Astrocyte (in vitro differentiated cells and primary cell): ENCODE measurements at regions not wholly inside any gene's neighbourhood (a gene's known extent, or its start where the extent isn't known, plus 50 kb on each side); places are given as distances from the start of the nearest gene placed in this dataset.

Experiments
- DNase-seq: peaks from one replicate; pipeline ENCODE4 v3.0.0-alpha.2; 2010; ENCODE audit warnings: low read depth
- FAIRE-seq: peaks from 2 replicates; lab custom pipeline; 2011; peaks lifted over from hg19 to GRCh38; lab: Jason Lieb, UNC
- H2AFZ ChIP-seq: 2 replicates; pipeline ENCODE4 v1.6.0; 2012; ENCODE audit warnings: low read depth, low read length, inconsistent platforms
- H3K27ac ChIP-seq: 2 replicates; pipeline ENCODE4 v1.5.1; 2011; ENCODE audit warnings: low read depth, low read length, inconsistent platforms
- H3K27me3 ChIP-seq: 2 replicates; pipeline ENCODE4 v1.6.0; 2011; ENCODE audit warnings: low read length, inconsistent platforms; ENCODE audit not compliant: insufficient read depth
- H3K36me3 ChIP-seq: 2 replicates; pipeline ENCODE4 v1.5.1; 2011; ENCODE audit warnings: low read length, inconsistent platforms; ENCODE audit not compliant: insufficient read depth
- H3K4me1 ChIP-seq: 2 replicates; pipeline ENCODE4 v1.5.1; 2011; ENCODE audit warnings: low read length, inconsistent platforms; ENCODE audit not compliant: insufficient read depth
- H3K4me2 ChIP-seq: 2 replicates; pipeline ENCODE4 v1.6.0; 2012; ENCODE audit warnings: low read length, inconsistent platforms
- H3K4me3 ChIP-seq: 2 replicates; pipeline ENCODE4 v1.5.1; 2011; ENCODE audit warnings: low read depth, mild to moderate bottlenecking, low read length, inconsistent platforms; ENCODE audit not compliant: insufficient read depth
- H3K79me2 ChIP-seq: 2 replicates; pipeline ENCODE4 v1.6.0; 2012; ENCODE audit warnings: mild to moderate bottlenecking, low read length, inconsistent platforms; ENCODE audit not compliant: insufficient read depth
- H3K9ac ChIP-seq: 2 replicates; pipeline ENCODE4 v1.6.0; 2012; ENCODE audit warnings: mild to moderate bottlenecking, low read length, inconsistent platforms
- H3K9me3 ChIP-seq: 2 replicates; pipeline ENCODE4 v1.5.1; 2012; ENCODE audit warnings: low read depth, mild to moderate bottlenecking, low read length, inconsistent platforms; ENCODE audit not compliant: insufficient read depth
- H4K20me1 ChIP-seq: 2 replicates; pipeline ENCODE4 v1.6.0; 2012; ENCODE audit warnings: low read length, inconsistent platforms; ENCODE audit not compliant: insufficient read depth
- H3K27ac Mint-ChIP-seq: one replicate; pipeline ENCODE4 v1.8.0; 2021; ENCODE audit warnings: mild to moderate bottlenecking, mixed read lengths; ENCODE audit not compliant: unreplicated experiment
- H3K27me3 Mint-ChIP-seq: one replicate; pipeline ENCODE4 v1.8.0; 2021; ENCODE audit warnings: low read depth, mixed read lengths; ENCODE audit not compliant: unreplicated experiment
- H3K36me3 Mint-ChIP-seq: one replicate; pipeline ENCODE4 v1.8.0; 2021; ENCODE audit warnings: low read depth, mixed read lengths; ENCODE audit not compliant: unreplicated experiment
- H3K4me1 Mint-ChIP-seq: one replicate; pipeline ENCODE4 v1.8.0; 2021; ENCODE audit warnings: low read depth, mixed read lengths; ENCODE audit not compliant: unreplicated experiment
- H3K4me3 Mint-ChIP-seq: one replicate; pipeline ENCODE4 v1.8.0; 2021; ENCODE audit warnings: mild to moderate bottlenecking, moderate library complexity, mixed read lengths; ENCODE audit not compliant: unreplicated experiment
- H3K9me3 Mint-ChIP-seq: one replicate; pipeline ENCODE4 v1.8.0; 2021; ENCODE audit warnings: mild to moderate bottlenecking, mixed read lengths; ENCODE audit not compliant: unreplicated experiment
- CTCF ChIP-seq: IDR thresholded peaks from 2 replicates; pipeline ENCODE4 v1.5.1; 2011; ENCODE audit warnings: low read depth, mild to moderate bottlenecking, inconsistent platforms, low read length, moderate library complexity; ENCODE audit not compliant: insufficient read depth
- EZH2 ChIP-seq: IDR thresholded peaks from 2 replicates; pipeline ENCODE4 v1.6.1; 2012; ENCODE audit warnings: mild to moderate bottlenecking, low read length, inconsistent platforms; ENCODE audit not compliant: insufficient read depth

- Histone ChIP-seq H3K27ac (no peak overlapping the region), H3K4me3 (no peak overlapping the region), H4K20me1 (no peaks in the 10 kb centered on the region), H3K9ac (no peak overlapping the region), H3K36me3 (no peaks in the 10 kb centered on the region), H2AFZ (no peak overlapping the region), H3K4me2 (no peak overlapping the region), H3K79me2 (no peaks in the 10 kb centered on the region), H3K9me3 (no peaks in the 10 kb centered on the region), H3K4me1 (no peaks in the 10 kb centered on the region), H3K27me3 (peaks cover 3% of the 10 kb centered on the region)
- peaks cover 9% of the 10 kb centered on the region for H3K9me3 Mint-ChIP-seq
- TF ChIP-seq CTCF, result no peak
- no peak for TF ChIP-seq EZH2
- H3K27me3 Mint-ChIP-seq, result peaks cover 27% of the 10 kb centered on the region
- no peaks in the 10 kb centered on the region for H3K4me1 Mint-ChIP-seq
- DNase-seq (no peak), FAIRE-seq (no peak)
- no peaks in the 10 kb centered on the region for H3K36me3 Mint-ChIP-seq
- H3K27ac Mint-ChIP-seq, result no peak overlapping the region
- no peak overlapping the region for H3K4me3 Mint-ChIP-seq
These were observed 136.0 kb upstream of the FOXQ1 start for GRCh38 chr6:1175877-1176276.

GRCh38 chr6:1170794-1171193, 141.1 kb upstream of the FOXQ1 start:
- FAIRE-seq (no peak), DNase-seq (no peak)
- Histone ChIP-seq H3K9ac (no peak overlapping the region), H3K4me2 (no peak overlapping the region), H3K9me3 (no peaks in the 10 kb centered on the region), H3K27ac (no peak overlapping the region), H3K4me1 (no peaks in the 10 kb centered on the region), H3K4me3 (no peak overlapping the region), H3K36me3 (no peaks in the 10 kb centered on the region), H2AFZ (peak overlapping the region; percentile 34), H3K79me2 (no peaks in the 10 kb centered on the region), H3K27me3 (no peaks in the 10 kb centered on the region), H4K20me1 (no peaks in the 10 kb centered on the region)
- Mint-ChIP-seq H3K36me3 (no peaks in the 10 kb centered on the region), H3K27ac (no peak overlapping the region), H3K27me3 (peaks cover 14% of the 10 kb centered on the region), H3K9me3 (peaks cover 8% of the 10 kb centered on the region), H3K4me3 (no peak overlapping the region), H3K4me1 (no peaks in the 10 kb centered on the region)
- TF ChIP-seq EZH2, result no peak
- no peak for TF ChIP-seq CTCF

- H3K9me3 Mint-ChIP-seq, result peaks cover 4% of the 10 kb centered on the region
- no peak overlapping the region for H3K27ac ChIP-seq
- no peaks in the 10 kb centered on the region for H3K4me1 ChIP-seq
- H3K4me1 Mint-ChIP-seq, result peaks cover 16% of the 10 kb centered on the region
- H3K79me2 ChIP-seq, result no peaks in the 10 kb centered on the region
- H3K27me3 Mint-ChIP-seq, result peaks cover 8% of the 10 kb centered on the region
- no peak overlapping the region for H3K27ac Mint-ChIP-seq
- H3K4me3 ChIP-seq, result no peak overlapping the region
- H2AFZ ChIP-seq, result no peak overlapping the region
- no peak for TF ChIP-seq CTCF
- TF ChIP-seq EZH2, result no peak
- FAIRE-seq (no peak), DNase-seq (no peak)
- no peaks in the 10 kb centered on the region for H4K20me1 ChIP-seq
- no peak overlapping the region for H3K9ac ChIP-seq
- H3K9me3 ChIP-seq, result no peaks in the 10 kb centered on the region
- no peaks in the 10 kb centered on the region for H3K27me3 ChIP-seq
- no peaks in the 10 kb centered on the region for H3K36me3 Mint-ChIP-seq
- no peak overlapping the region for H3K4me3 Mint-ChIP-seq
- no peak overlapping the region for H3K4me2 ChIP-seq
- no peaks in the 10 kb centered on the region for H3K36me3 ChIP-seq
These were observed 147.3 kb upstream of the FOXQ1 start for GRCh38 chr6:1164600-1164999.
